SK-N-MC (cell line): ENCODE measurements at regions not wholly inside any gene's neighbourhood (a gene's known extent, or its start where the extent isn't known, plus 50 kb on each side); places are given as distances from the start of the nearest gene placed in this dataset.

Experiments used
- EZH2 ChIP-seq: fragments of 200-600 bp; sonication (generic); IDR thresholded peaks from one replicate; pipeline ENCODE4 v1.6.1; 2017; ENCODE audit warnings: antibody characterized with exemption
- POLR2AphosphoS5 ChIP-seq: IDR thresholded peaks from 2 replicates; pipeline ENCODE4 v1.6.1; 2012; ENCODE audit warnings: mild to moderate bottlenecking, low read depth, low read length, borderline replicate concordance

DNA sequence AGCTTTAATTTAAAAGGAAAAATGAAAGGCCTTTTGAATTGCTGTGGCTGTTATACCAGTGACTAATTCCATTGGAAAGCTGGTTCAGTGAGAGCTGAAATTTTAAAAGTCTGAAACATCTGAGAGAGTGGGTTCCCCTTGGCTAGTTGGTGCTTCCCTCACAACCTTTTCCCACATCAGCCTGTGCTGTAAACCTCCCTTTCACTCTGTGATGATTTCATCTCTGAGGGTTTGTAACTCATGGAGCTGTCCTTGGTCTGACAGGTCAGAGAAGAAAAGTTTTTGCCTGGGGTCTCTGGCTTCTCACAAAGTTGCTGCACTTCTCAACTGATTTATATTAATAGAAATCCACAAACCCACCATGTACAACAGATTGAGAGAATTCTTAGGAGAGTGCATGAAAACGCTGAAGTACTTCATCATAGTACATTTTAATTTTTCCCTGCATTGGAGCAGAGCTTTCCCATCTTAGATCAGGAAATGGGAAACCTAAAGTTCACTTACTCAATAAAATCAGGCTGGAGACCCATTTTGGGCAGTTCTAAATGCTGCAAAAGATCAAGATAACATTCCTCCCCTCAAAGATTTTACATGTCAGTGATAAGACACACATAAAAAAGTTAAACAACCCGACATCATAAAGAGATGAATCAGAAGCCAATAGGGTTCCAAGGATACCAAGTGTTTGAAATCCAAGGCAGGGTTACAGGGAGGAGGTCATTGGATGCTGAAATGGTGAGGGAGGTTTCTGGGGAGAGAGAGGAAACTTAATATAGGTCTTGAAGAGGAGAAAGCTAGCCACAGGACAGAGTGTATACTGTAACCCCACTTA lies 157.0 kb upstream of the MKLN1 start:
- TF ChIP-seq POLR2AphosphoS5 (no peak), EZH2 (no peak)
